ENCODE measurements at regions not wholly inside any gene's neighbourhood (a gene's known extent, or its start where the extent isn't known, plus 50 kb on each side); places are given as distances from the start of the nearest gene placed in this dataset.
A peak's percentile ranks its signal among the peaks of the same experiment; 100 is the strongest.

GRCh38 chr13:62321895-62322294, 906.2 kb upstream of the PCDH20 start:
- TF ChIP-seq CTCF (IDR thresholded peaks at IDR 0.05 in 4 of 5, conservative IDR thresholded peaks at IDR 0.05 in 1 of 5) (no peak), POLR2A (IDR thresholded peaks at IDR 0.05) (no peak)
- Histone ChIP-seq H3K27me3 (no peaks in the 10 kb centered on the region), H3K36me3 (no peaks in the 10 kb centered on the region), H3K27ac (no peak overlapping the region), H3K4me1 (no peaks in the 10 kb centered on the region), H3K4me3 (no peak overlapping the region), H3K9me3 (no peaks in the 10 kb centered on the region)
- ATAC-seq (no peak), DNase-seq (no peak)
- intact Hi-C loops (cut with DNase I; ENCODE audit: low total_unique reads) (no loop called here), in situ Hi-C loops (cut with MboI; ENCODE audit: low sequenced_read_pairs in 4 of 4) (no loop called here)

GRCh38 chr13:62321139-62321538, 905.5 kb upstream of the PCDH20 start:
- TF ChIP-seq CTCF (IDR thresholded peaks at IDR 0.05 in 4 of 5, conservative IDR thresholded peaks at IDR 0.05 in 1 of 5) (no peak), POLR2A (IDR thresholded peaks at IDR 0.05) (no peak)
- in situ Hi-C loops (cut with MboI; ENCODE audit: low sequenced_read_pairs in 4 of 4): no loop called here
- intact Hi-C loops (cut with DNase I; ENCODE audit: low total_unique reads): no loop called here

GRCh38 chr13:62320129-62321108, 904.8 kb upstream of the PCDH20 start:
- DNase-seq (no peak), ATAC-seq (no peak)
- no peak overlapping the region for H3K27ac ChIP-seq
- H3K9me3 ChIP-seq: no peaks in the 10 kb centered on the region
- in situ Hi-C loops (cut with MboI; ENCODE audit: low sequenced_read_pairs in 4 of 4) (no loop called here), intact Hi-C loops (cut with DNase I; ENCODE audit: low total_unique reads) (no loop called here)
- H3K36me3 ChIP-seq: no peaks in the 10 kb centered on the region
- TF ChIP-seq POLR2A (IDR thresholded peaks at IDR 0.05): no peak
- TF ChIP-seq CTCF (IDR thresholded peaks at IDR 0.05 in 4 of 5, conservative IDR thresholded peaks at IDR 0.05 in 1 of 5): peak in 2 of 5 experiments; percentile 16 to 47
- no peaks in the 10 kb centered on the region for H3K4me1 ChIP-seq
- no peak overlapping the region for H3K4me3 ChIP-seq
- H3K27me3 ChIP-seq: no peaks in the 10 kb centered on the region

More at GRCh38 chr13:62321139-62321538, 905.5 kb upstream of the PCDH20 start:
- Histone ChIP-seq H3K9me3 (no peaks in the 10 kb centered on the region), H3K36me3 (no peaks in the 10 kb centered on the region), H3K27ac (no peak overlapping the region), H3K4me1 (no peaks in the 10 kb centered on the region), H3K27me3 (no peaks in the 10 kb centered on the region), H3K4me3 (no peak overlapping the region)
- no peak for DNase-seq
- ATAC-seq: no peak

GRCh38 chr13:62309904-62310303, 894.3 kb upstream of the PCDH20 start:
- no peak overlapping the region for H3K27ac ChIP-seq
- DNase-seq (no peak), ATAC-seq (no peak)
- in situ Hi-C loops (cut with MboI; ENCODE audit: low sequenced_read_pairs in 4 of 4): no loop called here
- no peaks in the 10 kb centered on the region for H3K9me3 ChIP-seq
- intact Hi-C loops (cut with DNase I; ENCODE audit: low total_unique reads): no loop called here
- no peak for TF ChIP-seq POLR2A (IDR thresholded peaks at IDR 0.05)
- no peaks in the 10 kb centered on the region for H3K27me3 ChIP-seq
- H3K4me3 ChIP-seq: no peak overlapping the region
- no peaks in the 10 kb centered on the region for H3K4me1 ChIP-seq
- no peaks in the 10 kb centered on the region for H3K36me3 ChIP-seq

GRCh38 chr13:62305756-62306155, 890.1 kb upstream of the PCDH20 start:
- Histone ChIP-seq H3K9me3 (peaks cover 0 to 8% (median 0%) of the 10 kb centered on the region in 3 donors), H3K4me3 (peak overlapping the region in 1 of 4 donors; percentile 4), H3K27me3 (no peaks in the 10 kb centered on the region), H3K36me3 (no peaks in the 10 kb centered on the region), H3K4me1 (no peaks in the 10 kb centered on the region), H3K27ac (no peak overlapping the region)
- intact Hi-C loops (cut with DNase I; ENCODE audit: low total_unique reads) (no loop called here), in situ Hi-C loops (cut with MboI; ENCODE audit: low sequenced_read_pairs in 4 of 4) (no loop called here)
- ATAC-seq (no peak), DNase-seq (no peak)
- TF ChIP-seq POLR2A (IDR thresholded peaks at IDR 0.05) (no peak), CTCF (IDR thresholded peaks at IDR 0.05 in 4 of 5, conservative IDR thresholded peaks at IDR 0.05 in 1 of 5) (no peak)

Measured in gastrocnemius medialis (tissue), 4 donors.